ENCODE measurements at regions not wholly inside any gene's neighbourhood (a gene's known extent, or its start where the extent isn't known, plus 50 kb on each side); places are given as distances from the start of the nearest gene placed in this dataset.

GRCh38 chr6:20340068-20340848, 61.4 kb upstream of the E2F3 start:
- TF ChIP-seq CTCF (IDR thresholded peaks at IDR 0.05; ENCODE audit: low read depth, low read length) (no peak), EZH2phosphoT487 (IDR thresholded peaks at IDR 0.05; ENCODE audit: low read depth) (no peak)
